OCI-LY7 (cell line): ENCODE measurements at regions not wholly inside any gene's neighbourhood (a gene's known extent, or its start where the extent isn't known, plus 50 kb on each side); places are given as distances from the start of the nearest gene placed in this dataset.

Experiments used
- CTCF ChIP-seq: fragments of 200-600 bp; sonication (generic); conservative IDR thresholded peaks from 2 replicates; pipeline ENCODE4 v1.5.1; 2014; ENCODE audit warnings: mild to moderate bottlenecking, antibody characterized with exemption, low read length, moderate library complexity, mixed read lengths
- EZH2phosphoT487 ChIP-seq: fragments of 200-600 bp; sonication (generic); IDR thresholded peaks from 2 replicates; pipeline ENCODE4 v1.6.1; 2018; ENCODE audit warnings: low read depth, borderline replicate concordance, mild to moderate bottlenecking, mixed run types, antibody characterized with exemption, low read length, moderate library complexity, mixed read lengths

GRCh38 chr13:33740134-33740538 is 77.8 kb upstream of the RFC3 start:
- no peak for TF ChIP-seq CTCF
- no peak for TF ChIP-seq EZH2phosphoT487
